HG02884 (cell line): ENCODE measurements at regions not wholly inside any gene's neighbourhood (a gene's known extent, or its start where the extent isn't known, plus 50 kb on each side); places are given as distances from the start of the nearest gene placed in this dataset.
"Not testable (repeated sequence)": the region's sequence is repeated elsewhere in the genome, so short reads cannot be mapped to it uniquely, and the experiment has no call there.

ENCODE experiments used
- ATAC-seq: cut with Tn5 transposase; IDR thresholded peaks from one replicate; pipeline ENCODE4 v1.9.1; 2021; ENCODE audit warnings: mild to moderate bottlenecking, moderate library complexity; ENCODE audit not compliant: unreplicated experiment

- no peak for ATAC-seq
Observed at GRCh38 chr6:145274083-145274482, 461.2 kb downstream of the EPM2A start.

- no peak for ATAC-seq
Observed at GRCh38 chr6:145275019-145275418, 460.3 kb downstream of the EPM2A start.

- no peak for ATAC-seq
Observed at GRCh38 chr6:145275787-145276186, 459.5 kb downstream of the EPM2A start.

GRCh38 chr6:145276756-145277155, 458.6 kb downstream of the EPM2A start:
- no peak for ATAC-seq

GRCh38 chr6:145277358-145278086, 457.8 kb downstream of the EPM2A start:
- no peak for ATAC-seq

GRCh38 chr6:145278163-145278807, 457.0 kb downstream of the EPM2A start:
- ATAC-seq, result no peak

- no peak for ATAC-seq
Observed at GRCh38 chr6:145279551-145279950, 455.8 kb downstream of the EPM2A start.

- ATAC-seq, result no peak
Observed at GRCh38 chr6:145279993-145280392, 455.3 kb downstream of the EPM2A start.

GRCh38 chr6:145283209-145283608, 452.1 kb downstream of the EPM2A start:
- ATAC-seq, result not testable (repeated sequence)

GRCh38 chr6:145283856-145284255, 451.5 kb downstream of the EPM2A start:
- no peak for ATAC-seq

GRCh38 chr6:145286916-145287315, 448.4 kb downstream of the EPM2A start:
- no peak for ATAC-seq

- ATAC-seq, result no peak
Observed at GRCh38 chr6:145289573-145289972, 445.7 kb downstream of the EPM2A start.

GRCh38 chr6:145290122-145290521, 445.2 kb downstream of the EPM2A start:
- no peak for ATAC-seq

GRCh38 chr6:145292066-145292465, 443.3 kb downstream of the EPM2A start:
- ATAC-seq, result no peak

- ATAC-seq, result no peak
Observed at GRCh38 chr6:145294942-145295341, 440.4 kb downstream of the EPM2A start.

GRCh38 chr6:145295746-145296145, 439.6 kb downstream of the EPM2A start:
- no peak for ATAC-seq

- ATAC-seq, result no peak
Observed at GRCh38 chr6:145305670-145306069, 429.6 kb downstream of the EPM2A start.

GRCh38 chr6:145306489-145306888, 428.8 kb downstream of the EPM2A start:
- no peak for ATAC-seq

GRCh38 chr6:145309842-145310535, 425.3 kb downstream of the EPM2A start:
- ATAC-seq, result no peak

- no peak for ATAC-seq
Observed at GRCh38 chr6:145312481-145312880, 422.8 kb downstream of the EPM2A start.

- ATAC-seq, result no peak
Observed at GRCh38 chr6:145313041-145313855, 422.1 kb downstream of the EPM2A start.
